HepG2 (cell line): ENCODE measurements at regions not wholly inside any gene's neighbourhood (a gene's known extent, or its start where the extent isn't known, plus 50 kb on each side); places are given as distances from the start of the nearest gene placed in this dataset.

ENCODE experiments used
- CHD4 ChIP-seq: fragments of 200-600 bp; sonication (generic); IDR thresholded peaks from 2 replicates; pipeline ENCODE4 v1.7.0; 2017; ENCODE audit warnings: mild to moderate bottlenecking, low read length, borderline replicate concordance
- CREB1 ChIP-seq, 2 experiments: fragments of 450-650 bp in 1 of 2; IDR thresholded peaks; 2 replicates each; pipeline ENCODE4 v1.6.1; 2016 to 2017; ENCODE audit warnings: control low read depth in 1 of 2, mild to moderate bottlenecking in 1 of 2, missing compliant biosample characterization in 1 of 2, missing genetic modification characterization in 1 of 2
- CTCF ChIP-seq: sonication (generic); formaldehyde crosslinking; IDR thresholded peaks from 2 replicates; pipeline ENCODE4 v1.5.0; 2020; ENCODE audit warnings: mild to moderate bottlenecking, missing genetic modification reagents, moderate library complexity
- EZH2 ChIP-seq: conservative IDR thresholded peaks from 2 replicates; pipeline ENCODE4 v1.6.1; 2012; ENCODE audit warnings: mild to moderate bottlenecking, low read depth, low read length, moderate library complexity
- GMEB1 ChIP-seq: sonication (generic); formaldehyde crosslinking; IDR thresholded peaks from 2 replicates; pipeline ENCODE4 v1.5.1; 2020; ENCODE audit warnings: missing genetic modification reagents, mild to moderate bottlenecking, borderline replicate concordance
- HINFP ChIP-seq: sonication (generic); formaldehyde crosslinking; IDR thresholded peaks from 2 replicates; pipeline ENCODE4 v1.4.0; 2020; ENCODE audit warnings: low read depth, mild to moderate bottlenecking, missing genetic modification reagents
- IRF1 ChIP-seq: sonication (generic); formaldehyde crosslinking; IDR thresholded peaks from 2 replicates; pipeline ENCODE4 v1.4.0; 2020; ENCODE audit warnings: low read depth, mild to moderate bottlenecking, missing genetic modification reagents
- MAX ChIP-seq: IDR thresholded peaks from 2 replicates; pipeline ENCODE4 v1.6.1; 2012; ENCODE audit warnings: inconsistent platforms
- MYC ChIP-seq: sonication (generic); formaldehyde crosslinking; IDR thresholded peaks from 2 replicates; pipeline ENCODE4 v1.9.0; 2021; ENCODE audit warnings: missing genetic modification reagents, borderline replicate concordance
- RBFOX2 ChIP-seq: fragments of 200-400 bp; formaldehyde crosslinking; IDR thresholded peaks from 2 replicates; pipeline ENCODE4 v1.6.1; 2017; ENCODE audit warnings: low read depth, mild to moderate bottlenecking, low read length
- SAFB2 ChIP-seq: sonication (generic); formaldehyde crosslinking; IDR thresholded peaks from 2 replicates; pipeline ENCODE4 v1.5.1; 2020; ENCODE audit warnings: missing genetic modification reagents, low read depth, mild to moderate bottlenecking, borderline replicate concordance
- ZNF24 ChIP-seq: fragments of 450-650 bp; IDR thresholded peaks from 2 replicates; pipeline ENCODE4 v1.6.1; 2017; ENCODE audit warnings: antibody characterized with exemption, mild to moderate bottlenecking
- ZSCAN30 ChIP-seq: sonication (generic); formaldehyde crosslinking; IDR thresholded peaks from 2 replicates; pipeline ENCODE4 v1.5.0; 2020; ENCODE audit warnings: mild to moderate bottlenecking, missing genetic modification reagents
- TF ChIP-seq, protein P1 (sequence below): sonication (generic); formaldehyde crosslinking; conservative IDR thresholded peaks from 2 replicates; pipeline ENCODE4 v1.4.0; 2020; ENCODE audit warnings: missing genetic modification reagents

GRCh38 chr7:42702647-42703046 is 209.2 kb downstream of the C7orf25 start:
- TF ChIP-seq IRF1 (CRISPR knock-in tag): no peak
- TF ChIP-seq ZNF24: no peak
- no peak for TF ChIP-seq CTCF
- no peak for TF ChIP-seq HINFP (CRISPR knock-in tag)
- no peak for TF ChIP-seq SAFB2 (CRISPR knock-in tag)
- no peak for TF ChIP-seq MAX
- TF ChIP-seq CHD4: no peak
- no peak for TF ChIP-seq RBFOX2
- no peak for TF ChIP-seq CREB1 (IDR thresholded peaks at IDR 0.05)
- no peak for TF ChIP-seq CREB1 (CRISPR knock-in tag; IDR thresholded peaks at IDR 0.05)
- TF ChIP-seq MYC (CRISPR knock-in tag): no peak
- no peak for TF ChIP-seq EZH2
- no peak for TF ChIP-seq GMEB1 (CRISPR knock-in tag)
- no peak for TF ChIP-seq ZSCAN30 (CRISPR knock-in tag)
- TF ChIP-seq, protein P1, sequence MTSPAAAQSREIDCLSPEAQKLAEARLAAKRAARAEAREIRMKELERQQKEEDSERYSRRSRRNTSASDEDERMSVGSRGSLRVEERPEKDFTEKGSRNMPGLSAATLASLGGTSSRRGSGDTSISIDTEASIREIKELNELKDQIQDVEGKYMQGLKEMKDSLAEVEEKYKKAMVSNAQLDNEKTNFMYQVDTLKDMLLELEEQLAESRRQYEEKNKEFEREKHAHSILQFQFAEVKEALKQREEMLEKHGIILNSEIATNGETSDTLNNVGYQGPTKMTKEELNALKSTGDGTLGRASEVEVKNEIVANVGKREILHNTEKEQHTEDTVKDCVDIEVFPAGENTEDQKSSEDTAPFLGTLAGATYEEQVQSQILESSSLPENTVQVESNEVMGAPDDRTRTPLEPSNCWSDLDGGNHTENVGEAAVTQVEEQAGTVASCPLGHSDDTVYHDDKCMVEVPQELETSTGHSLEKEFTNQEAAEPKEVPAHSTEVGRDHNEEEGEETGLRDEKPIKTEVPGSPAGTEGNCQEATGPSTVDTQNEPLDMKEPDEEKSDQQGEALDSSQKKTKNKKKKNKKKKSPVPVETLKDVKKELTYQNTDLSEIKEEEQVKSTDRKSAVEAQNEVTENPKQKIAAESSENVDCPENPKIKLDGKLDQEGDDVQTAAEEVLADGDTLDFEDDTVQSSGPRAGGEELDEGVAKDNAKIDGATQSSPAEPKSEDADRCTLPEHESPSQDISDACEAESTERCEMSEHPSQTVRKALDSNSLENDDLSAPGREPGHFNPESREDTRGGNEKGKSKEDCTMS (CRISPR knock-in tag): no peak
